Pons (tissue), 1 donor: ENCODE measurements at regions not wholly inside any gene's neighbourhood (a gene's known extent, or its start where the extent isn't known, plus 50 kb on each side); places are given as distances from the start of the nearest gene placed in this dataset.
"Not testable (repeated sequence)": the region's sequence is repeated elsewhere in the genome, so short reads cannot be mapped to it uniquely, and the experiment has no call there.

Experiments used
- DNase-seq: peaks from one replicate; pipeline ENCODE4 v3.0.0-alpha.2; 2016; ENCODE audit warnings: low spot score

- DNase-seq: no peak
These were observed 468.2 kb downstream of the XYLT1 start for GRCh38 chr16:17002565-17002964.

- not testable (repeated sequence) for DNase-seq
These were observed 464.8 kb downstream of the XYLT1 start for GRCh38 chr16:17005963-17006362.

- no peak for DNase-seq
These were observed 459.0 kb downstream of the XYLT1 start for GRCh38 chr16:17011712-17012111.

GRCh38 chr16:17013038-17013437 lies 457.7 kb downstream of the XYLT1 start:
- DNase-seq: no peak

GRCh38 chr16:17014484-17015121 lies 456.2 kb downstream of the XYLT1 start:
- DNase-seq: no peak

GRCh38 chr16:17015702-17016101 lies 455.1 kb downstream of the XYLT1 start:
- no peak for DNase-seq

GRCh38 chr16:17017442-17017841 lies 453.3 kb downstream of the XYLT1 start:
- no peak for DNase-seq

- no peak for DNase-seq
These were observed 452.2 kb downstream of the XYLT1 start for GRCh38 chr16:17018585-17018939.

GRCh38 chr16:17019366-17019765 lies 451.4 kb downstream of the XYLT1 start:
- no peak for DNase-seq

GRCh38 chr16:17023606-17024005 lies 447.2 kb downstream of the XYLT1 start:
- DNase-seq: no peak

GRCh38 chr16:17024514-17024913 lies 446.2 kb downstream of the XYLT1 start:
- no peak for DNase-seq

- no peak for DNase-seq
These were observed 444.0 kb downstream of the XYLT1 start for GRCh38 chr16:17026600-17027242.

- no peak for DNase-seq
These were observed 443.2 kb downstream of the XYLT1 start for GRCh38 chr16:17027488-17028129.

GRCh38 chr16:17029602-17030350 lies 441.0 kb downstream of the XYLT1 start:
- DNase-seq: no peak

- no peak for DNase-seq
These were observed 439.1 kb downstream of the XYLT1 start for GRCh38 chr16:17031484-17032268.

- DNase-seq: no peak
These were observed 438.4 kb downstream of the XYLT1 start for GRCh38 chr16:17032332-17032731.

- no peak for DNase-seq
These were observed 436.1 kb downstream of the XYLT1 start for GRCh38 chr16:17034477-17035252.

GRCh38 chr16:17037499-17037898 lies 433.3 kb downstream of the XYLT1 start:
- DNase-seq: no peak

GRCh38 chr16:17038415-17038814 lies 432.3 kb downstream of the XYLT1 start:
- DNase-seq: no peak

- DNase-seq: not testable (repeated sequence)
These were observed 421.7 kb downstream of the XYLT1 start for GRCh38 chr16:17049109-17049508.

- no peak for DNase-seq
These were observed 420.3 kb downstream of the XYLT1 start for GRCh38 chr16:17050468-17050867.
